CD4-positive, alpha-beta T cell treated with Interleukin-10 for 1 hour (primary cell): ENCODE measurements at regions not wholly inside any gene's neighbourhood (a gene's known extent, or its start where the extent isn't known, plus 50 kb on each side); places are given as distances from the start of the nearest gene placed in this dataset.
"Not testable (repeated sequence)": the region's sequence is repeated elsewhere in the genome, so short reads cannot be mapped to it uniquely, and the experiment has no call there.

Source experiments
- DNase-seq: peaks from one replicate; pipeline ENCODE4 v3.0.0-alpha.2; 2020

- DNase-seq: no peak
These were observed 181.0 kb upstream of the ATP11B start for GRCh38 chr3:182612332-182612731.

GRCh38 chr3:182617500-182617899 is 175.8 kb upstream of the ATP11B start:
- no peak for DNase-seq

- DNase-seq: no peak
These were observed 175.1 kb upstream of the ATP11B start for GRCh38 chr3:182618085-182618732.

GRCh38 chr3:182618981-182619591 is 174.2 kb upstream of the ATP11B start:
- DNase-seq: no peak

- no peak for DNase-seq
These were observed 172.4 kb upstream of the ATP11B start for GRCh38 chr3:182620723-182621434.

- no peak for DNase-seq
These were observed 171.7 kb upstream of the ATP11B start for GRCh38 chr3:182621435-182622240.

GRCh38 chr3:182622241-182622545 is 171.1 kb upstream of the ATP11B start:
- DNase-seq: no peak

- no peak for DNase-seq
These were observed 166.5 kb upstream of the ATP11B start for GRCh38 chr3:182626484-182627467.

GRCh38 chr3:182628531-182628930 is 164.8 kb upstream of the ATP11B start:
- no peak for DNase-seq

- DNase-seq: no peak
These were observed 163.8 kb upstream of the ATP11B start for GRCh38 chr3:182629521-182629920.

- DNase-seq: no peak
These were observed 161.9 kb upstream of the ATP11B start for GRCh38 chr3:182631183-182632076.

- DNase-seq: no peak
These were observed 161.3 kb upstream of the ATP11B start for GRCh38 chr3:182632077-182632393.

GRCh38 chr3:182633186-182633585 is 160.1 kb upstream of the ATP11B start:
- no peak for DNase-seq

- DNase-seq: no peak
These were observed 156.7 kb upstream of the ATP11B start for GRCh38 chr3:182636646-182637045.

- DNase-seq: no peak
These were observed 155.8 kb upstream of the ATP11B start for GRCh38 chr3:182637350-182638110.

GRCh38 chr3:182644013-182644412 is 149.3 kb upstream of the ATP11B start:
- DNase-seq: no peak

- DNase-seq: no peak
These were observed 148.4 kb upstream of the ATP11B start for GRCh38 chr3:182644790-182645433.

- DNase-seq: no peak
These were observed 142.7 kb upstream of the ATP11B start for GRCh38 chr3:182650568-182651128.

GRCh38 chr3:182651461-182651860 is 141.8 kb upstream of the ATP11B start:
- DNase-seq: no peak

- DNase-seq: not testable (repeated sequence)
These were observed 140.2 kb upstream of the ATP11B start for GRCh38 chr3:182653065-182653464.
